ENCODE measurements at regions not wholly inside any gene's neighbourhood (a gene's known extent, or its start where the extent isn't known, plus 50 kb on each side); places are given as distances from the start of the nearest gene placed in this dataset.

DNA sequence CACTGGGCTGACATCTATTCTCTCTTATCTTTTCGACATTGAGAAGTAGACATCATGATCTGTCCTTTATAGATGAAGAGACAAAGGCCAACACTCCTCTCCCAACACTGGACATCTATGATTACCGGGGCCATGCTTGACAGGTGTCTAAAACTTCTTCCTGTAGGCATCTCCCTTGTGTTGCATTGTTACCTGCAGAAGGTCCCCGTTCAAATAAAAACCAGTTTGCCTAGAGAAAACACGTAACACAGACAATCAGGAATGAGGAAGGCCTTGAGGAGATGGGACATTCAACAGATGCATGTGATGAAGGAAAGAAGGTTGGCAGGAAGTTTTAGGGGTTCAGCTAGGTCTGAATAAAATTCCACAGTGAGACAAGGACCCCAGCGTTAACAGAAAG is 70.8 kb upstream of the ST8SIA3 start:
- no peak for TF ChIP-seq POLR2AphosphoS5 (IDR thresholded peaks at IDR 0.05; ENCODE audit: low read depth, low read length)
- TF ChIP-seq, protein P1, sequence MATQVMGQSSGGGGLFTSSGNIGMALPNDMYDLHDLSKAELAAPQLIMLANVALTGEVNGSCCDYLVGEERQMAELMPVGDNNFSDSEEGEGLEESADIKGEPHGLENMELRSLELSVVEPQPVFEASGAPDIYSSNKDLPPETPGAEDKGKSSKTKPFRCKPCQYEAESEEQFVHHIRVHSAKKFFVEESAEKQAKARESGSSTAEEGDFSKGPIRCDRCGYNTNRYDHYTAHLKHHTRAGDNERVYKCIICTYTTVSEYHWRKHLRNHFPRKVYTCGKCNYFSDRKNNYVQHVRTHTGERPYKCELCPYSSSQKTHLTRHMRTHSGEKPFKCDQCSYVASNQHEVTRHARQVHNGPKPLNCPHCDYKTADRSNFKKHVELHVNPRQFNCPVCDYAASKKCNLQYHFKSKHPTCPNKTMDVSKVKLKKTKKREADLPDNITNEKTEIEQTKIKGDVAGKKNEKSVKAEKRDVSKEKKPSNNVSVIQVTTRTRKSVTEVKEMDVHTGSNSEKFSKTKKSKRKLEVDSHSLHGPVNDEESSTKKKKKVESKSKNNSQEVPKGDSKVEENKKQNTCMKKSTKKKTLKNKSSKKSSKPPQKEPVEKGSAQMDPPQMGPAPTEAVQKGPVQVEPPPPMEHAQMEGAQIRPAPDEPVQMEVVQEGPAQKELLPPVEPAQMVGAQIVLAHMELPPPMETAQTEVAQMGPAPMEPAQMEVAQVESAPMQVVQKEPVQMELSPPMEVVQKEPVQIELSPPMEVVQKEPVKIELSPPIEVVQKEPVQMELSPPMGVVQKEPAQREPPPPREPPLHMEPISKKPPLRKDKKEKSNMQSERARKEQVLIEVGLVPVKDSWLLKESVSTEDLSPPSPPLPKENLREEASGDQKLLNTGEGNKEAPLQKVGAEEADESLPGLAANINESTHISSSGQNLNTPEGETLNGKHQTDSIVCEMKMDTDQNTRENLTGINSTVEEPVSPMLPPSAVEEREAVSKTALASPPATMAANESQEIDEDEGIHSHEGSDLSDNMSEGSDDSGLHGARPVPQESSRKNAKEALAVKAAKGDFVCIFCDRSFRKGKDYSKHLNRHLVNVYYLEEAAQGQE (IDR thresholded peaks at IDR 0.05; ENCODE audit: insufficient read depth in 1 of 2, low read depth in 2 of 2, low read length in 2 of 2) = no peak

Measured in PFSK-1 (cell line).